Natural killer cell (primary cell): ENCODE measurements at regions not wholly inside any gene's neighbourhood (a gene's known extent, or its start where the extent isn't known, plus 50 kb on each side); places are given as distances from the start of the nearest gene placed in this dataset.
"Not testable (repeated sequence)": the region's sequence is repeated elsewhere in the genome, so short reads cannot be mapped to it uniquely, and the experiment has no call there.

Experiments used
- ATAC-seq, 3 donors: fragments of 150-1000 bp in 2 of 3; fragments of 200-7000 bp in 1 of 3; cut with Tn5 transposase; 1 replicate in 1 of 3; 2 replicates in 2 of 3; pipeline ENCODE4 v1.10.0; 2021; ENCODE audit warnings: mild to moderate bottlenecking in 2 of 3, moderate library complexity in 2 of 3
- DNase-seq, 2 donors: peaks; one replicate each; pipeline versions ENCODE4 v3.0.0 to v3.0.0-alpha.2; 2013 to 2021; ENCODE audit warnings: mixed read lengths in 1 of 2
- H3K27ac ChIP-seq: one replicate; pipeline ENCODE4 v1.5.1; 2013; ENCODE audit warnings: mild to moderate bottlenecking, low read length
- H3K27me3 ChIP-seq: one replicate; pipeline ENCODE4 v1.6.1; 2013; ENCODE audit warnings: low read length; ENCODE audit not compliant: control insufficient read depth, insufficient read depth
- H3K36me3 ChIP-seq: one replicate; pipeline ENCODE4 v1.6.1; 2013; ENCODE audit warnings: low read length; ENCODE audit not compliant: control insufficient read depth, insufficient read depth
- H3K4me1 ChIP-seq: one replicate; pipeline ENCODE4 v1.6.1; 2013; ENCODE audit warnings: low read length; ENCODE audit not compliant: control insufficient read depth, insufficient read depth
- H3K4me3 ChIP-seq: one replicate; pipeline ENCODE4 v1.5.1; 2013; ENCODE audit warnings: low read length
- H3K9me3 ChIP-seq: one replicate; pipeline ENCODE4 v1.6.1; 2013; ENCODE audit warnings: low read length; ENCODE audit not compliant: control insufficient read depth, insufficient read depth
- H3K27ac Mint-ChIP-seq, 2 donors: one replicate each; pipeline ENCODE4 v1.8.0; 2022; ENCODE audit warnings: mild to moderate bottlenecking in 2 of 2, mixed read lengths in 2 of 2, moderate library complexity in 1 of 2
- H3K27me3 Mint-ChIP-seq, 2 donors: one replicate each; pipeline ENCODE4 v1.8.0; 2022; ENCODE audit warnings: low read depth in 2 of 2, mixed read lengths in 2 of 2
- H3K36me3 Mint-ChIP-seq: one replicate; pipeline ENCODE4 v1.8.0; 2022; ENCODE audit warnings: mixed read lengths
- H3K4me1 Mint-ChIP-seq, 2 donors: one replicate each; pipeline ENCODE4 v1.8.0; 2022; ENCODE audit warnings: mixed read lengths in 2 of 2
- H3K4me3 Mint-ChIP-seq: one replicate; pipeline ENCODE4 v1.8.0; 2022; ENCODE audit warnings: mild to moderate bottlenecking, moderate library complexity, mixed read lengths
- H3K9me3 Mint-ChIP-seq, 2 donors: one replicate each; pipeline ENCODE4 v1.8.0; 2022; ENCODE audit warnings: mixed read lengths in 2 of 2
- WGBS: methylation state at CpG from one replicate; pipeline ENCODE4 v1.1.7; 2013; ENCODE audit warnings: missing lambda C conversion rate; ENCODE audit not compliant: insufficient coverage; 5-methylcytosine and 5-hydroxymethylcytosine counted together
- intact Hi-C: fragments of 100-400 bp; cut with micrococcal nuclease; formaldehyde crosslinking; loops from one replicate; pipeline ENCODE4 v1.14.2; 2022
- TF ChIP-seq, protein P1 (sequence below): fragments of 200-600 bp; IDR thresholded peaks from one replicate; pipeline ENCODE4 v1.8.0; 2022; ENCODE audit warnings: antibody characterized with exemption

DNA sequence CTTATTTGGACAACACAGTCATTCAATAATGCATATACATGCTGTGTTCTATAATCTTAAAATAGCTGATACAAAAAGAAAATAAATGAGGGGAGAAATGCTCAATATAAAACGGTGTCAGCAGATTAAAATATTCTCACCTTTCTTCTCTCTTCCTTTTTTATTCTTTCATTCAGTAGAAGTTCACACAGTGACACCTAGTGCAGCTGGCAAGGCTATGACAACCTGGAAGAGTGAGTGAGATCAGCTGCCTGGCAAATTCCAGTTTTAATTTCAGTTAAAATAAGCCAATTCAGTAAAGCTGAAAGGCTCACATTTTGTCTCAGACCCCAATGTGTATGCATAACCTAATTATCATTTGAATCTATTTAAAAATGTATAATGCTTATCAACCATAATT, 150.3 kb downstream of the RASEF start:
- no peak for ATAC-seq
- DNase-seq, result no peak
- no peaks in the 10 kb centered on the region for H3K4me1 ChIP-seq
- H3K27me3 ChIP-seq, result no peaks in the 10 kb centered on the region
- intact Hi-C loops, result no loop called here
- peaks cover 11% of the 10 kb centered on the region for H3K9me3 ChIP-seq
- H3K4me3 ChIP-seq, result no peak overlapping the region
- no peak overlapping the region for H3K27ac ChIP-seq
- no CpG with 5 or more reads among the region's 1 CpG for WGBS
- Mint-ChIP-seq H3K4me1 (no peaks in the 10 kb centered on the region), H3K9me3 (peaks cover 2 to 16% of the 10 kb centered on the region in 2 donors), H3K27me3 (no peaks in the 10 kb centered on the region), H3K36me3 (no peaks in the 10 kb centered on the region), H3K27ac (no peak overlapping the region), H3K4me3 (no peak overlapping the region)
- TF ChIP-seq, protein P1, sequence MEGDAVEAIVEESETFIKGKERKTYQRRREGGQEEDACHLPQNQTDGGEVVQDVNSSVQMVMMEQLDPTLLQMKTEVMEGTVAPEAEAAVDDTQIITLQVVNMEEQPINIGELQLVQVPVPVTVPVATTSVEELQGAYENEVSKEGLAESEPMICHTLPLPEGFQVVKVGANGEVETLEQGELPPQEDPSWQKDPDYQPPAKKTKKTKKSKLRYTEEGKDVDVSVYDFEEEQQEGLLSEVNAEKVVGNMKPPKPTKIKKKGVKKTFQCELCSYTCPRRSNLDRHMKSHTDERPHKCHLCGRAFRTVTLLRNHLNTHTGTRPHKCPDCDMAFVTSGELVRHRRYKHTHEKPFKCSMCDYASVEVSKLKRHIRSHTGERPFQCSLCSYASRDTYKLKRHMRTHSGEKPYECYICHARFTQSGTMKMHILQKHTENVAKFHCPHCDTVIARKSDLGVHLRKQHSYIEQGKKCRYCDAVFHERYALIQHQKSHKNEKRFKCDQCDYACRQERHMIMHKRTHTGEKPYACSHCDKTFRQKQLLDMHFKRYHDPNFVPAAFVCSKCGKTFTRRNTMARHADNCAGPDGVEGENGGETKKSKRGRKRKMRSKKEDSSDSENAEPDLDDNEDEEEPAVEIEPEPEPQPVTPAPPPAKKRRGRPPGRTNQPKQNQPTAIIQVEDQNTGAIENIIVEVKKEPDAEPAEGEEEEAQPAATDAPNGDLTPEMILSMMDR, result no peak
- no peaks in the 10 kb centered on the region for H3K36me3 ChIP-seq

DNA sequence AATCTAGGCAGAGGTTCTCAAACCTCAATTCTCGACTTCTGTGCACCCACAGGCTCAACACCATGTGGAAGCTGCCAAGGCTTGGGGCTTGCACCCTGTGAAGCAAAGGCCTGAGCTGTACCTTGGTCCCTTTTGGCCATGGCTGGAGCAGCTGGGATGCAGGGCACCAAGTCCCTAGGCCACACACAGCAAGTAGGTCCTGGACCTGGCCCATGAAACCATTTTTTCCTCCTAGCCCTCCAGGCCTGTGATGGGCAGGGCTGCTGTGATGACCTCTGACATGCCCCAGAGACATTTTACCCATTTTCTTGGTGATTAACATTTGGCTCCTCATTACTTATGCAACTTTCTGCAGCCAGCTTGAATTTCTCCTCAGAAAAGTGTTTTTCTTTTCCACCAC, 146.7 kb downstream of the RASEF start:
- H3K9me3 ChIP-seq, result peaks cover 11% of the 10 kb centered on the region
- H3K27me3 ChIP-seq, H3K27ac Mint-ChIP-seq, H3K4me3 Mint-ChIP-seq, H3K4me1 Mint-ChIP-seq, H3K27ac ChIP-seq, H3K36me3 ChIP-seq, intact Hi-C loops, H3K4me1 ChIP-seq, H3K4me3 ChIP-seq, H3K36me3 Mint-ChIP-seq, H3K27me3 Mint-ChIP-seq, ATAC-seq, DNase-seq: not testable (repeated sequence)
- WGBS, result 59% methylated on average over 1 of the region's 1 CpG
- H3K9me3 Mint-ChIP-seq, result peaks cover 3 to 16% of the 10 kb centered on the region in 2 donors

DNA sequence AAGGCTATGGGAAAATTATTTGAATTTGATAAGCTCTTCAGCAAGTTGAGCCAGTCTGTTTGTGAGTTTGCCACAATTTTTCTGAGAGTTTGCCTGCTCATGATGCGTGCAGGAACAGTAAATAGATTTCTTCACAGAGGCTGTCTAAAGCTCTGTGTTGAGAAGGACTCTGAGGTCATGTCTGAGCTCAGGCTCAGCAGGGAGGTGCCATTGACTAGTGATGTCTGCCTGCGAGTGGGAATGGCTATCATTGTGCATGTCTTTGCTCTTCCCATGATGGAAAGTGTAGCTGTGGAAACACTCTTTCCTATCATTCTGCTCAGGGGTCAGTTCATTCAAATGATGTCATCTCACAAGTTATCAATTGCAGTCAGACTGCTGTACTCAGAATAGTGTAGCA, 142.8 kb downstream of the RASEF start:
- H3K4me3 Mint-ChIP-seq, result no peak overlapping the region
- H3K27me3 Mint-ChIP-seq, result no peaks in the 10 kb centered on the region
- no peaks in the 10 kb centered on the region for H3K4me1 Mint-ChIP-seq
- WGBS, result 91% methylated on average over 2 of the region's 2 CpGs
- intact Hi-C loops, result no loop called here
- no peaks in the 10 kb centered on the region for H3K36me3 ChIP-seq
- H3K27me3 ChIP-seq, result no peaks in the 10 kb centered on the region
- H3K4me1 ChIP-seq, result no peaks in the 10 kb centered on the region
- DNase-seq, result no peak
- no peak for ATAC-seq
- H3K9me3 ChIP-seq, result peaks cover 11% of the 10 kb centered on the region
- no peaks in the 10 kb centered on the region for H3K36me3 Mint-ChIP-seq
- H3K27ac ChIP-seq, result no peak overlapping the region
- H3K4me3 ChIP-seq, result no peak overlapping the region
- TF ChIP-seq, protein P1, result no peak
- no peak overlapping the region for H3K27ac Mint-ChIP-seq
- H3K9me3 Mint-ChIP-seq, result peaks cover 5 to 16% of the 10 kb centered on the region in 2 donors

DNA sequence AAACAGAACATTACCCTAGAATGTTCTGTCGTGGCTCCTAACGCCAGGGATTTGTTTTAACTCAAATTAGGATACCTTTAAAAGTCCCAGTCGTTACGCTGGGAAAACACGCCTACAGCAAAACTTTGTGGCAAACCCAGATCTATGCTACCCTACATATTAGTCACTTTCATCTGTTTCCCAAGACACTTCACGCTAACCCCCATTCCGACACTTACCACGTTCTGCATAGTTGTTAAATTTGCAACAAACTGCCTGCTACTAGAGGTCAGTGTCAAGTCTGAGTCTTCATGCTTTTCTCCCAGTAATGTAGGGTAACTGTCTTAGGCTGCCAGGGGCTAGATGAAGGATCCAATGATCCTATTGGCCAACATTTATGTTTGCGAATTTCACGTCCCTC, 140.3 kb downstream of the RASEF start:
- Mint-ChIP-seq H3K4me3 (no peak overlapping the region), H3K36me3 (no peaks in the 10 kb centered on the region), H3K27me3 (no peaks in the 10 kb centered on the region), H3K9me3 (peaks cover 7 to 8% of the 10 kb centered on the region in 2 donors), H3K27ac (no peak overlapping the region), H3K4me1 (no peaks in the 10 kb centered on the region)
- Histone ChIP-seq H3K4me1 (no peaks in the 10 kb centered on the region), H3K4me3 (no peak overlapping the region), H3K36me3 (no peaks in the 10 kb centered on the region), H3K27me3 (no peaks in the 10 kb centered on the region), H3K9me3 (no peaks in the 10 kb centered on the region), H3K27ac (no peak overlapping the region)
- no peak for ATAC-seq
- intact Hi-C loops, result no loop called here
- no peak for DNase-seq
- TF ChIP-seq, protein P1, result no peak
- WGBS, result 97% methylated on average over 10 of the region's 10 CpGs
